K562 (cell line): ENCODE measurements at regions not wholly inside any gene's neighbourhood (a gene's known extent, or its start where the extent isn't known, plus 50 kb on each side); places are given as distances from the start of the nearest gene placed in this dataset.

ENCODE experiments used
- ATAC-seq: fragments of 200-7000 bp; cut with Tn5 transposase; 3 replicates; pipeline ENCODE4 v1.9.1; 2020; ENCODE audit warnings: moderate library complexity
- BruUV-seq: library from RNA; stranded (reverse); fragments of 400-500 nt; replicated peaks from 2 replicates; lab custom pipeline; 2021; lab: Mats Ljungman, UMichigan
- CTCF ChIA-PET: fragments of 300-600 bp; formaldehyde crosslinking; extraction: SDS; loops from one replicate; lab custom pipeline; 2021; ENCODE audit warnings: low intra/inter-chr PET ratio; lab: Yijun Ruan, JAX
- POLR2A ChIA-PET: fragments of 300-600, 350-650 bp; sonication (Branson Sonifier 250); formaldehyde crosslinking; extraction: SDS; loops from one replicate; lab custom pipeline; 2021; ENCODE audit warnings: antibody characterized with exemption, inconsistent platforms; lab: Yijun Ruan, JAX
- DNase-seq, 4 experiments: peaks; one replicate each; pipeline versions ENCODE4 v3.0.0 to v3.0.0-alpha.2; 2011 to 2018; ENCODE audit warnings: low spot score in 3 of 4, mixed read lengths in 3 of 4; ENCODE audit errors: extremely low read depth in 1 of 4
- FAIRE-seq: peaks from 2 replicates; lab custom pipeline; 2011; peaks lifted over from hg19 to GRCh38; lab: Jason Lieb, UNC
- H2AFZ ChIP-seq: 2 replicates; pipeline ENCODE4 v1.6.0; 2011; ENCODE audit warnings: low read depth, low read length, control low read depth, inconsistent platforms
- H3K27ac ChIP-seq: fragments of 200-600 bp; 3 replicates; pipeline ENCODE4 v1.8.0; 2011; ENCODE audit warnings: low read depth, mild to moderate bottlenecking, control low read depth, inconsistent platforms, low read length, moderate library complexity, mixed read lengths; ENCODE audit errors: extremely low read depth
- H3K27me3 ChIP-seq, 2 experiments: fragments of 300-600 bp in 1 of 2; 2 replicates in 1 of 2; 3 replicates in 1 of 2; pipeline versions ENCODE4 v1.6.0 to v1.8.0; 2011; ENCODE audit warnings: inconsistent platforms in 2 of 2, low read length in 2 of 2, mild to moderate bottlenecking in 1 of 2, mixed read lengths in 1 of 2, moderate library complexity in 1 of 2; ENCODE audit not compliant: control insufficient read depth in 2 of 2, insufficient read depth in 2 of 2
- H3K36me3 ChIP-seq: fragments of 300-600 bp; 3 replicates; pipeline ENCODE4 v1.8.0; 2011; ENCODE audit warnings: mild to moderate bottlenecking, low read length, inconsistent platforms; ENCODE audit not compliant: control insufficient read depth, insufficient read depth
- H3K4me1 ChIP-seq, 2 experiments: fragments of 200-600 bp in 1 of 2; replicated peaks in 1 of 2; 2 replicates in 1 of 2; 3 replicates in 1 of 2; pipeline versions ENCODE4 v1.5.1 to v1.8.0; 2011; ENCODE audit warnings: inconsistent platforms in 2 of 2, low read length in 2 of 2, mild to moderate bottlenecking in 1 of 2, mixed read lengths in 1 of 2, moderate library complexity in 1 of 2; ENCODE audit not compliant: control insufficient read depth in 2 of 2, insufficient read depth in 2 of 2
- H3K4me2 ChIP-seq: 2 replicates; pipeline ENCODE4 v1.6.1; 2011; ENCODE audit warnings: low read length, control low read depth, inconsistent platforms, mixed read lengths; ENCODE audit not compliant: insufficient read depth
- H3K4me3 ChIP-seq: fragments of 200-600 bp; sonication (generic), shearing (Covaris generic); 2 replicates; pipeline ENCODE4 v1.5.1; 2016; ENCODE audit warnings: control low read depth, inconsistent platforms
- H3K79me2 ChIP-seq: fragments of 200-600 bp; 3 replicates; pipeline ENCODE4 v1.8.0; 2011; ENCODE audit warnings: low read length, inconsistent platforms; ENCODE audit not compliant: control insufficient read depth, insufficient read depth
- H3K9ac ChIP-seq, 2 experiments: 2 replicates each; pipeline versions ENCODE4 v1.6.0 to v1.6.1; 2011; ENCODE audit warnings: low read depth in 2 of 2, low read length in 2 of 2, control low read depth in 1 of 2, inconsistent platforms in 1 of 2, mild to moderate bottlenecking in 1 of 2, mixed read lengths in 1 of 2; ENCODE audit not compliant: insufficient read depth in 1 of 2
- H3K9me1 ChIP-seq: one replicate; pipeline ENCODE4 v1.6.0; 2011; ENCODE audit warnings: inconsistent platforms, mild to moderate bottlenecking, low read length, moderate library complexity; ENCODE audit not compliant: control insufficient read depth, insufficient read depth
- H3K9me3 ChIP-seq: replicated peaks from 2 replicates; pipeline ENCODE4 v1.5.1; 2011; ENCODE audit warnings: low read depth, low read length, inconsistent platforms; ENCODE audit not compliant: control insufficient read depth, insufficient read depth
- H4K20me1 ChIP-seq: replicated peaks from 2 replicates; pipeline ENCODE4 v1.6.1; 2011; ENCODE audit warnings: low read length, inconsistent platforms, mixed read lengths; ENCODE audit not compliant: control insufficient read depth, insufficient read depth
- FUS ChIP-seq: fragments of 200-400 bp; formaldehyde crosslinking; optimal IDR thresholded peaks from 2 replicates; pipeline ENCODE3; 2017; ENCODE audit warnings: low read depth, low read length
- HDAC3 ChIP-seq: fragments of 450-650 bp; IDR thresholded peaks from 2 replicates; pipeline ENCODE4 v1.6.1; 2018; ENCODE audit warnings: borderline replicate concordance, mild to moderate bottlenecking, moderate library complexity; ENCODE audit not compliant: partially characterized antibody
- HDGF ChIP-seq: fragments of 450-650 bp; IDR thresholded peaks from 2 replicates; pipeline ENCODE4 v1.6.1; 2016
- ID3 ChIP-seq, 2 experiments: fragments of 250-450 bp in 1 of 2; fragments of 450-650 bp in 1 of 2; sonication (Bioruptor Pico) in 1 of 2; IDR thresholded peaks; 2 replicates each; pipeline versions ENCODE4 v1.6.1 to v1.8.0; 2016 to 2021; ENCODE audit warnings: mild to moderate bottlenecking in 2 of 2, moderate library complexity in 2 of 2, missing compliant biosample characterization in 1 of 2, missing genetic modification characterization in 1 of 2
- KDM5B ChIP-seq: fragments of 200-600 bp; sonication (generic); IDR thresholded peaks from 2 replicates; pipeline ENCODE4 v1.6.1; 2012; ENCODE audit warnings: low read depth, mild to moderate bottlenecking, moderate library complexity, low read length, control low read depth, inconsistent platforms; ENCODE audit not compliant: insufficient replicate concordance
- MYBL2 ChIP-seq, 2 experiments: fragments of 450-650 bp in 1 of 2; sonication (generic) in 1 of 2; formaldehyde crosslinking in 1 of 2; IDR thresholded peaks; 2 replicates each; pipeline versions ENCODE4 v1.6.1 to v1.8.1; 2017 to 2022; ENCODE audit warnings: borderline replicate concordance in 1 of 2, inconsistent platforms in 1 of 2, low read depth in 1 of 2, mild to moderate bottlenecking in 1 of 2, missing genetic modification reagents in 1 of 2, moderate library complexity in 1 of 2
- POLR2H ChIP-seq: IDR thresholded peaks from 2 replicates; pipeline ENCODE4 v1.6.1; 2016; ENCODE audit warnings: missing genetic modification characterization, low read depth, mild to moderate bottlenecking, control low read depth, missing compliant biosample characterization, moderate library complexity
- RBM39 ChIP-seq: fragments of 200-400 bp; formaldehyde crosslinking; optimal IDR thresholded peaks from 2 replicates; pipeline ENCODE3; 2018; ENCODE audit warnings: low read depth, low read length
- RNF2 ChIP-seq: sonication (generic); IDR thresholded peaks from 2 replicates; pipeline ENCODE4 v1.6.1; 2016
- VEZF1 ChIP-seq: fragments of 200-800 bp; sonication (Bioruptor generic); IDR thresholded peaks from 2 replicates; pipeline ENCODE4 v1.6.1; 2017; ENCODE audit warnings: missing genetic modification characterization, missing compliant biosample characterization
- ZBTB26 ChIP-seq: fragments of 450-650 bp; formaldehyde crosslinking; IDR thresholded peaks from 2 replicates; pipeline ENCODE4 v1.4.0; 2022; ENCODE audit warnings: missing genetic modification characterization
- ZNF140 ChIP-seq: fragments of 250-450 bp; sonication (Bioruptor Pico); IDR thresholded peaks from 2 replicates; pipeline ENCODE4 v1.8.0; 2021; ENCODE audit warnings: moderate library complexity, mild to moderate bottlenecking, inconsistent platforms
- ZNF79 ChIP-seq: fragments of 250-450 bp; sonication (Bioruptor Pico); IDR thresholded peaks from 2 replicates; pipeline ENCODE4 v1.4.0; 2020; ENCODE audit warnings: low read depth, mild to moderate bottlenecking, moderate library complexity
- WGBS: fragments of 100-300 bp; shearing (Covaris generic); methylation state at CpG from one replicate; pipeline ENCODE4 v1.1.6; 2016; ENCODE audit warnings: low coverage, mixed read lengths; ENCODE audit not compliant: insufficient coverage; ENCODE audit errors: missing lambda C conversion rate; 5-methylcytosine and 5-hydroxymethylcytosine counted together
- in situ Hi-C: fragments of 300-500 bp; cut with MboI; formaldehyde crosslinking; loops from 4 replicates; pipeline ENCODE4 v1.15.0; 2018; ENCODE audit warnings: inconsistent platforms, mixed read lengths
- intact Hi-C: fragments of 100-400 bp; cut with micrococcal nuclease; formaldehyde crosslinking; loops from 2 replicates; pipeline ENCODE4 v1.14.2; 2022

GRCh38 chr5:51227963-51228470, 155.2 kb upstream of the ISL1 start:
- no peak overlapping the region for H3K9ac ChIP-seq
- no TSS peak for BruUV-seq
- TF ChIP-seq RBM39 (no peak), ZNF140 (no peak), POLR2H (tag) (no peak), FUS (no peak), ZBTB26 (CRISPR knock-in tag) (no peak), ID3 (CRISPR knock-in tag; IDR thresholded peaks at IDR 0.05) (no peak), ID3 (tag; IDR thresholded peaks at IDR 0.05) (no peak), HDAC3 (no peak), MYBL2 (IDR thresholded peaks at IDR 0.05; ENCODE audit: low read depth) (no peak), MYBL2 (CRISPR knock-in tag; IDR thresholded peaks at IDR 0.05; ENCODE audit: borderline replicate concordance) (no peak), RNF2 (no peak), ZNF79 (CRISPR knock-in tag) (no peak), VEZF1 (CRISPR knock-in tag) (no peak), HDGF (no peak), KDM5B (no peak)
- ChIA-PET POLR2A (no interaction called here), CTCF (no interaction called here)
- H3K4me3 ChIP-seq = no peak overlapping the region
- intact Hi-C loops = no loop called here
- no peaks in the 10 kb centered on the region for H3K4me1 ChIP-seq
- DNase-seq = no peak
- H4K20me1 ChIP-seq = no peaks in the 10 kb centered on the region
- no peaks in the 10 kb centered on the region for H3K36me3 ChIP-seq
- in situ Hi-C loops = no loop called here
- no peak overlapping the region for H2AFZ ChIP-seq
- H3K9me1 ChIP-seq = no peaks in the 10 kb centered on the region
- H3K9me3 ChIP-seq = no peaks in the 10 kb centered on the region
- no peak overlapping the region for H3K27ac ChIP-seq
- no peaks in the 10 kb centered on the region for H3K27me3 ChIP-seq
- ATAC-seq = no peak
- H3K4me2 ChIP-seq = no peak overlapping the region
- no peak for FAIRE-seq
- 0% methylated on average over 5 of the region's 5 CpGs for WGBS
- no peaks in the 10 kb centered on the region for H3K79me2 ChIP-seq
